Occipital lobe (tissue), 1 donor: ENCODE measurements at regions not wholly inside any gene's neighbourhood (a gene's known extent, or its start where the extent isn't known, plus 50 kb on each side); places are given as distances from the start of the nearest gene placed in this dataset.
"Not testable (repeated sequence)": the region's sequence is repeated elsewhere in the genome, so short reads cannot be mapped to it uniquely, and the experiment has no call there.

Experiments used
- DNase-seq: peaks from one replicate; lab custom pipeline; 2025; lab: John Stamatoyannopoulos, UW

DNA sequence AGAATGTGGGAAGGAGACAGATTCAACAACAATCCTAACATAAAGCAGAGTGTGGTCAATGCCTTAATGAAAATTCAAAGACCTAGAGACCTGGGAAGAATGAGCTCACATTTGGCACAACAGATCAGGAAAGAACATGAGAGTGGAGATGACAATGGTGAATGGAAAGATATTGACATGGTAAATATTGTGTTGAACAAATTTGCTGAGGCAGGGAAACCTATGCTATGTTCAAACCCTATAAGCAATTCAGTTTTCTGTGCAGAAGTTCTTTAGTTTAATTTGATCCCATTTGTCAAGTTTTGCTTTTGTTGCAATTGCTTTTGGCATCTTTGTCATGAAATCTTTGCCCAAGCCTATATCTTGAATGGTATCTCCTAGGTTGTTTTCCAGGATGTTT lies 199.4 kb upstream of the LRRTM4 start:
- DNase-seq = no peak

DNA sequence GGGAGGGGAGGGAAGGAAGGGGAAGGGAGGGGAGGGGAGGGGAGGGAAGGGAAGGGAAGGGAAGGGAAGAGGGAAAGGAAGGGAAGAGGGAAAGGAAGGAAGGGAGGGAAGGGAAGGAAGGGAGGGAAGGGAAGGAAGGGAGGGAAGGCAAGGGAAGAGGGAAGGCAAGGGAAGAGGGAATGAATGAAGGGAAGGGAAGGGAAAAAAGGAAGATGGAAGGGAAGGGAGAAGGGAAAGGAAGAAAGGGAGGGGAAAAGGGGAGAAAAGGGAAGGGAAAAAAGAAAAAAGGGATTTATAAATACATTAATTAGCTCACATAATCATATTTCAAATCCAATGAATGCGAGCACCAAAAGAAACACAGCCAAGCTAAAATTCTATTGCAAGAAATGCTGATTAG lies 202.9 kb upstream of the LRRTM4 start:
- DNase-seq = no peak

GRCh38 chr2:77734662-77735340 lies 212.6 kb upstream of the LRRTM4 start:
- DNase-seq = not testable (repeated sequence)

GRCh38 chr2:77737236-77737635 lies 215.1 kb upstream of the LRRTM4 start:
- no peak for DNase-seq

GRCh38 chr2:77746780-77747179 lies 224.6 kb upstream of the LRRTM4 start:
- no peak for DNase-seq

DNA sequence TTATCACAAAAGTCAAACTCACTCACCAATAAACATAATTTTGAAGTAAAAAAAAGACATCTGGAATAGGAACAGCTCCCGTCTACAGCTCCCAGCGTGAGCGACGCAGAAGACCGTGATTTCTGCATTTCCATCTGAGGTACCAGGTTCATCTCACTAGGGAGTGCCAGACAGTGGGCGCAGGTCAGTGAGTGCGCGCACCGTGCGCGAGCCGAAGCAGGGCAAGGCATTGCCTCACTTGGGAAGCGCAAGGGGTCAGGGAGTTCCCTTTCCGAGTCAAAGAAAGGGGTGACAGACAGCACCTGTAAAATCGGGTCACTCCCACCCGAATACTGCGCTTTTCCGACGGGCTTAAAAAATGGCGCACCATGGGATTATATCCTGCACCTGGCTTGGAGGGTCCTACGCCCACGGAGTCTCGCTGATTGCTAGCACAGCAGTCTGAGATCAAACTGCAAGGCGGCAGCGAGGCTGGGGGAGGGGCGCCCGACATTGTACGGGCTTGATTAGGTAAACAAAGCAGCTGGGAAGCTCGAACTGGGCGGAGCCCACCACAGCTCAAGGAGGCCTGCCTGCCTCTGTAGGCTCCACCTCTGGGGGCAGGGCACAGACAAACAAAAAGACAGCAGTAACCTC lies 231.7 kb upstream of the LRRTM4 start:
- DNase-seq = not testable (repeated sequence)

- no peak for DNase-seq
These were observed 245.4 kb upstream of the LRRTM4 start for GRCh38 chr2:77767388-77768076.

DNA sequence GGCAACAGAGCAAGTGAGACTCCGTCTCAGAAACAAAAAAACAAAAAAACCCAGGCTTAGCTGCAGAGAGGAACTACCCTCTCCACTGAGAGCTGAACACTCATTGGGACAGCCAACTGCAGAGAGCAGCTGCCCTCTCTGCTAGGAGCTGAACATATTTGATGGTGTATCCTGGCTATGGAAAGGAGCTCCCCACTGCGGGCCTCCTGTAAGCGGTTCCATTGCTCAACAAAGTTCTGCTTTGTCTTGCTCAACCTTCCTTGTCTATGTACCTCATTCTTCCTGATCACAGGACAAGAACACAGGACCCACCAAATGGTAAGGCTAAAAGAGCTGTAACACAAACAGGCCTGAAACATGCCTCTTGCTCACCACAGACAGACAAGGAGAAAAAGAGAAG lies 246.3 kb upstream of the LRRTM4 start:
- no peak for DNase-seq

DNA sequence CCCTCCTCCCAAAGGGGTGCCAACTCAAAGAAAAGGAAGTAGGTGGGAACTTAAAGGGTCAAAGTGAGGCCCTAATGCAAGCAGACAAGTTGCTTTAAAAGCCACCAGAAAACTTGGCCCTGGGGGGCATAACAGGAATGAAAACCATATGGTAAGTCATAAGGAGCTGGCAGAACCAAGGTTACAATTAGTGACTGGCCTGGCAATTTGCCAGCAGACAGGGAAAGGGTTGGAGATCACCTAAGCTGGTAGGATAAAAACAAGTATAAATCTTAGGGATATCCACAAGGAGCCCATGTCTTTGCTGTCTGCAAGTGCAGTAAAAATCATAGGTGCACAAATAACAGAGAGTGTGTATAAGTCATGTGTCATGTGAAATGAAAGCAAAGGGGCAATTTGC lies 256.7 kb upstream of the LRRTM4 start:
- DNase-seq = no peak

DNA sequence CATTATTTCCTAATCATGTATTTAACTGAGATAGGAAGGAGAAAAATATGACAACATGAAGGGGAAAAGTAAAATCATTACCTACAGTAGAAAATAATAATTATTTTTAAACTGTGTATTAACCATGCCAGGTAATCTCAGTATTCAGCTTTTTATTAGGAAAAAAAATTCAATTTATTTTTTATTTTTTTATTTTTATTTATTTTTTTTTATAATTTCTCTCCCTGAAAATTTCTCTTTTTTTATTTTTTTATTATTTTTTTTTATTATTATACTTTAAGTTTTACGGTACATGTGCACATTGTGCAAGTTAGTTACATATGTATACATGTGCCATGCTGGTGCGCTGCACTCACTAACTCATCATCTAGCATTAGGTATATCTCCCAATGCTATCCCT lies 271.3 kb upstream of the LRRTM4 start:
- DNase-seq = not testable (repeated sequence)

GRCh38 chr2:77796397-77796796 lies 274.2 kb upstream of the LRRTM4 start:
- DNase-seq = no peak

GRCh38 chr2:77797088-77797487 lies 274.9 kb upstream of the LRRTM4 start:
- no peak for DNase-seq

DNA sequence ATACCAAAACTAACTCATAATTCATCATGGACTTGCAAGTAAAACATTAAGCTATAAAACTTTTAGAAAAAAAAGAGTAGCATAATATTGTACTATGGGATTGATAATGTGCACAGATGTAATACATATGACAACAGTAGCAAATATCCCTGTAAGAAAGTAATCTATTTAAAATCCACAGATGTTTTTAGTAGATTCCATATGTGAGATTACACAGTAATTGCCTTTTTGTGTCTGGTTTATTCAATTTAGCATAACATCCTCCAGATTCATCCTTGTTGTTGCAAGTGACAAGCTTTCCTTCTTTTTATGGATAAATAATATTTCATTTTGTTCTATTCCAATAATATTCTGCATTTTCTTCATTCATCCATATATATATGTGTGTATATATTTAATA lies 278.2 kb upstream of the LRRTM4 start:
- no peak for DNase-seq

GRCh38 chr2:77807531-77808215 lies 285.5 kb upstream of the LRRTM4 start:
- DNase-seq = no peak

- DNase-seq = no peak
These were observed 286.4 kb upstream of the LRRTM4 start for GRCh38 chr2:77808599-77808998.

- DNase-seq = no peak
These were observed 291.4 kb upstream of the LRRTM4 start for GRCh38 chr2:77813599-77813998.

GRCh38 chr2:77816618-77817017 lies 294.4 kb upstream of the LRRTM4 start:
- DNase-seq = no peak

DNA sequence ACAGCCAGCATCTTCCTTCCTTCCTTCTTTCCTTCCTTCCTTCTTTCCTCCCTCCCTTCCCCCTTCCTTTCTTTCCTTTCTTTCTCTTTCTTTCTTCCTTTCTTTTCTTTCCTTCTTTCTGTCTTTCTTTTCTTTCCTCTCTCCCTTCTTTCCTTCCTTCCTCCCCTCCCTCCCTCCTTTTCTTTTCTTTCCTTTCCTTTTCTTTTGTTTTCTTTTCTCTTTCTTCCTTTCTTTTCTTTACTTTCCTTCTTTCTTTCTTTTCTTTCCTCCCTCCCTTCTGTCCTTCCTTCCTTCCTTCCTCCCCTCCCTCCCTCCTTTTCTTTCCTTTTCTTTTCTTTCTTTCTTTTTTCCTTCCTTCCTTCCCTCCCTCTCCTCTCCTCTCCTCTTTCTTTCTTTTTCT lies 296.0 kb upstream of the LRRTM4 start:
- no peak for DNase-seq

GRCh38 chr2:77823028-77823427 lies 300.9 kb upstream of the LRRTM4 start:
- DNase-seq = no peak

DNA sequence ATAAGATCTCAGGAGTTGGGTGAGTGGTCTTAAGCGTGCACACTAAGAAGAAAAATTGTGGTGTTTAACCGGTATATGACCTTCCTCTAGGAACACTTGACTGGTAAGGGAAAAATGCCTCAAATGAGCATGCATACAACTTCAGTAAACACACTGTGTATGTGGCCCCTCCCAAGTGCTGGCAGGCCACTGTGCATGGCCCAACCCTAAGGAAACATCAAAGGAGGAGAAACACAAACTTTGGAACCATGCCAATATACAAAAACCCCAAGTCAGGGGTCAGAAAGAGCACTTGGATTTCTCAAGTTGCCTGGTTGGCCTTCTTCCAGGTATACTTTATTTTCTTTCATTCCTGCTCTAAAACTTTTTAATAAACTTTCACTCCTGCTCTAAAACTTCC lies 308.9 kb upstream of the LRRTM4 start:
- DNase-seq = no peak

- DNase-seq = no peak
These were observed 309.3 kb upstream of the LRRTM4 start for GRCh38 chr2:77831471-77831870.

GRCh38 chr2:77831898-77832297 lies 309.7 kb upstream of the LRRTM4 start:
- DNase-seq = no peak
